ENCODE measurements at regions not wholly inside any gene's neighbourhood (a gene's known extent, or its start where the extent isn't known, plus 50 kb on each side); places are given as distances from the start of the nearest gene placed in this dataset.
A peak's percentile ranks its signal among the peaks of the same experiment; 100 is the strongest.
"Not testable (repeated sequence)": the region's sequence is repeated elsewhere in the genome, so short reads cannot be mapped to it uniquely, and the experiment has no call there.

DNA sequence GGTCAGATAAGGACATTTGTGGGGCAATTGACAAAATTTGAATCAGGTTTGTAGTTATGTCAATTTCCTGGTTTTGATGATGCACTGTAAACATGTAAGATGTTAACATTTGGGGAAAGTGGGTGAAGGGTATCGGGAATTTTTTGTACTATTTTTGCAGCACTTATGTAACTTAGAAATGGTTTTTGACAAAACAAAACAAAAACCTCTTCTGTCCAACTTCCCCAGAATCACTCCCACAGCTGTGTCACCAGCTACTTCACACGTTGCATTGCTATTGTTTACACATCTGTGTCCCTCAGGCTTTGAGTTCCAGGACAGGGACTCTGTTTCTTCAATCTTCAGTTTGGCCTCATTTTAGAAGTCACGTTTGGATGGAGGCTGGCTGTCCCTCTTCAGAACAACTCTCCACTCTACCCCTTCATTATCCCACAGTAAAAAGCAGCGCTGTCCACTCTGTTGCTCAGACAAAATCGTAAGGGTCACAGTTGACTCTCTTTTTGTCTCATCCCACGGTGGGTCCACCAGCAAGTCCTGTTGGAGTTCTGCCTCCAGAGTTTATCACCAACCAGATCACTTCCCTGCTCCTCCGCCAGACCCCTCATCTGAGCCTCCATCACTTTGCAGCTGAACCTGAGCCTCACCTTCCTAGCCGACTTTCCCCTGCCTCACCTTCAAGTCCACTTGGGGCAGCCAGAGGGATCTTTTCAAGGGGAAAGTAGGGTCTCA is 63.2 kb downstream of the NENF start:
- no peak for DNase-seq (ENCODE audit: low read depth)

DNA sequence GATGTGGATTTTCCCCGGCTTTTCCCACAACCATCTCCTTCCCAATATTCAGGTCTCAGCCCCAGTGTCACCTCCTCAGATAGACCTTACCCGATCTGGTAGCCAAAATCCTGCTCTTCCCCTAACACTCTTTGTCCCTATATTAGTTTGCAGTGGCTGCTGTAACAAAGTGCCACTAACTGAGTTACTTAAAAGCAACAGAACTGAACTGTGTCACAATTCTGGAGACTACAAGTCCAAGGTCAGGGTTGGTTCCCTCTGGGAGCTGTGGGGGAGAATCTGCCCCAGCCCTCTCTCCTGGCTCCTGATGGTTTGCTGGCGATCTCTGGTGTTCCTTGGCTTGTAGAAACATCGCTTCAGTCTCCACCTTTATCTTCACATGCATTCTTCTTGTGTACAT is 64.0 kb downstream of the NENF start:
- no peak for DNase-seq (ENCODE audit: low read depth)

DNA sequence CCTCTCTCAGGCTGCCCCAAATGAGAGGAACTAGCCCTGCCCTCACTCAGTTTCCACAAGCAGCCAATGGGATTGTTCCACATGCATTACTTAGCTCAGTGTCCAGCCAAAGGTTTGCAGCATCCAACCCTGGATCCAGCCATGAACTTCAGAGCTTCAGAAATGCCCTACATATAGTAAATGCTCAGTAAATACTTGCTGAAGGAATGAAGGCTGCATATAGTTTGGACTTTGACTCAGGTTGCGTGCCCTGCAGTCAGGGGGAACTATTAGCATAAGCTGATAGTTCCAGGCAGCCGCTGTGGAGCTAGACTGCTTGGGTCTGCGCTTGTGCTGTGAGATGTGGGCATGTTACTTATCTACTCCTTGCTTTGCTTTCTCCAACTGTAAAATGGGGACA is 64.8 kb downstream of the NENF start:
- DNase-seq (ENCODE audit: low read depth): no peak

DNA sequence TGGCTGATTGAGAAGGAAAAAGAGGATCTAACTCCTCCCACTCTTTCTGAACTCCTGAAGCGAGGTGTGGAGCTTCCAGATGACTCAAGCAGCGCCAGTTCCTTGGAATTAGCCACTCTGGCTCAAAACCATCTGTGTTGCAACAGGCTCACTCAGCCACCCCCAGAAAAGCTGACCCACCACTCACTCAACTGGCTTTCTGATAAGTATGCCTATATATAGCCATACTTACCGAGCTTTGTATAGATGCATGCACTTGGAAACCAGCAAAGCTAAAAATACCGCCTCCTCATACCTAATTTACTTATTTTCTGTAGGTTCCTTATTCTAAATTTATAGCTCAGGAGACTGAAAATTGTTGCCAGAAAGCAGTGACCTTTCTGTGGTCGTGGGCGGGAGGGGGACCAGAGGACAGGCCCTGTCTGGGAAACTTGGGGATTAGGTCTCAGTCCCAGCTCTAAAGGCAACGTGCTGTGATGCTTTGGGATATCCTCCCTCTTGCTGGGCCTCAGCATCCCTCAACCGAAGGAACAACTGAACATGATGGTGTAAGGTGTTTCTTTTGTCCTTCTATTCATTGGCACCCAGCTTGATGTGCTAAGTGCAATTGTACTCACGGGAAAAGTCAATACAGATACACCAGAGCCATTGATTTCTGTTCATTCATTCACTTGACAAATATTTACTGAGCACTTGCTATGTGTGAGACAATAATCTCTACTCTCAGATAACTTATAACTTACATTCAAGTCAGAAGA is 65.7 kb downstream of the NENF start:
- DNase-seq (ENCODE audit: low read depth): no peak

DNA sequence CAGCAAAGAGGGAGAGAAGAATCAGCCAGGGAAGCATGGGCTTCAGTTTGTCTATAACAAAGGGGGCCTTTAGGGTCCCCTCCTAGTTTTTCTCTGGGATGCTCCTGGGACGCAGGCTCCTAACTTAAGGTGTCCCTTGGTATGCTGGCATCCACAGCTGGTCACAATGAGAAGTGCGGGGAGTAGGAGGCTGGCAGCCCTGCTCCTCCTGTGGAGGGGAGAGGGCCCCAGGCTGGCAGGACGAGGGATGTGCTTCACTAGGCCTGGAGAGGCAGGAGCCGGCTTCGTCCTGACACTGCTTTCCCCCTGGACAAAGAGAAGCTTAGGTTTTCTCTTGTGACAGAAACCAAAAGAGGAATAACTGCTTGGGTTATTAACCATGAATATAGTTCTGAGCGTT is 67.6 kb downstream of the NENF start:
- no peak for DNase-seq (ENCODE audit: low read depth)

DNA sequence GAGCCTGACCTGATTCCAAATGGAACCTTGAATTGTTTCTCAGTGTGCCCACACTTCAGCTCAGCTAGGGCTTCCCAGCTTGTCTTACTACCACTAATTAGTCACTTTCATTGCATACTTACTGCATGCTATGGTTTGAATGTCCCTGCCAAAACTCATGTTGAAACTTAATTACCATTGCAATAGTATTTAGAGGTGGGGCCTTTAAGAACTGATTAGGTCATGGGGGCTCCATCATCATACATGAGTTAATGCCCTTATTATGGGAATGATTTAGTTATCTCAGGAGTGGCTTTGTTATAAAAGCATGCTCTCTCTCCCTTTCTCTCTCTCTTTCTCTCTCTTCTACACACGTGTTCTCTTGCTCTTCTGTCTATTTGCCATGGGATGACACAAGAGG is 68.3 kb downstream of the NENF start:
- DNase-seq (ENCODE audit: low read depth): no peak

DNA sequence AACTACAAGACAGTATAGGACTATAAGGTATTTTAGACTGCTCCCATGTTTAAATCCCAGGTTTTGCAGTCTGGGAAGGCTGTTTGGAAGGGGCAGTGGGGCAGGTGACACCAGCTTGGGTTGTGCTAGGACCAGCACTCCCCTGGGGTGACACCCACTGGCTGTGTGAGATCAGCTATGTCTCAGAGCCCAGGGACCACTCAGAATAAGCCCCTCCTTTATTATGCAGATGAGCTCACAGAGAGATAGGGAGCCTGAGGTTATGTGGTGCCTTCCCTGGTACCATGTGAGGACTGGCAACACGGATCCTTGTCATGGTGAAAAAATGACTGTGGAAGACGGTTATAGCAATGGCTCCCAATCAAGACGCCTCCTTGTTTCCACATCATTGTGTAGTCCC is 71.0 kb downstream of the NENF start:
- DNase-seq (ENCODE audit: low read depth): no peak

DNA sequence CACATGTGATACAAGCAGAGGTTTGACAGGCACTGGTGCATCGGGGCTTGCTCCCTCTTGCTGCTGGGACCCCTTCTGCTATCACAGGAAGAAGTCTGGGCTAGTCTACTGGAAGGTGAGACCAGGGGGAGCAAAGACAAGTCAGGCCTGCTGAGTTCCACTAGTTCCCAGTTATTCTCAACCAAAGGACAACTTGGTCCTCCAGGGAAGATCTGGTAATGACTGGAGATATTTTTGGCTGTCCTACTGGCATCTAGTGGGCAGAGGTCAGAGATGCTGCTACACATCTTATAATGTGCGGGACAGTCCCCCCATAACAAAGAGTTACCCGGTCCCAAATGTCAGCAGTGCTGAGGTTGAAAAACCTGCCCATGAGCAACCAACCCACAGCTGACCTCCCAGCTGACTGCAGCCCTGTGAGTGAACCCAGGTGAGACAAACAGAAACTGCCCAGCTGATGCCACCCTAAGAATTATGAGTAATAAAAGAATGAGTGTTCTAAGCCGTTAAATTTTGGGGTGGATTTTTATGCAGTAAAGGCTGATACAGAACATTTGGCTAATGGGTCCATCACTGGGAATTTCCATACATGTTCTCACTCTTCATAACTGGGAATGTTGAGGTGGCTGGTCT is 71.6 kb downstream of the NENF start:
- DNase-seq (ENCODE audit: low read depth): no peak

DNA sequence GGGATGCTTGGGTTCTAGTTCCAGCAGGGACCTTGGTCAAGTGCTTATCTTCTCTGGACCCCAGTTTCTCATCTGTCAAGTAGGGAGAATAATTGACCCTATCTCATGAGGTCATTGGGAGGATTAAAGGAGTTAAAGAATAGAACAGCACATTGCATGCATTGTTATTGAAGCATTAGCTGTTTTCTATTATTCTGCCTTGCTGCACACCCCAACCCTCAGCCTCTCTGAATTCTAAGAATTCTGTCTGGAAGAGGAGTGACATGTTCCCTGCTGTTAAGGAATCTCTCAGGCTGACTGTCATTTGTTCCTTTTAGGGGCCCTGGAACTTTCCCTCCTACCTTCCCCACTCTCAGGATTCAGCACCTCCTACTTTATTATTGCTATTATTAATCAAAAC is 73.9 kb downstream of the NENF start:
- DNase-seq (ENCODE audit: low read depth): no peak

DNA sequence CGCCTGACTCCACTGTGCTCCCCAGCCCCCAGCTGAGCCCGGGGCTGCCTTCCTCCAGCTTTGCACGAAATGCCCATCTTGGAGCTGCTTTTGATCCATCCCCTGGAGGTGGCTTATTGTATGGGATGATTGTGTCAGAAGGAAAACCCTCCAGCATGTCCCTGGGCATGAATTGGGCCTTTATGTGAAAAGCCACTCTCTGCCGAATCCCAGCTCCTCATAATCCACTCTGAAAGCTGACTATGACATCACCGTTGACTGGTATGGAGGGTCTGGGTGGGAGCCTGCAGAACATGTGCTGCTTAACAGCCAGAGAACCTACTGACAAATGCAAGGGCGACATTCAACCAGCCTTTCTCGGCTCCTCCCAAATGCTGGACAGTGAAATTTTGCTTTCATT is 74.6 kb downstream of the NENF start:
- no peak for DNase-seq (ENCODE audit: low read depth)

DNA sequence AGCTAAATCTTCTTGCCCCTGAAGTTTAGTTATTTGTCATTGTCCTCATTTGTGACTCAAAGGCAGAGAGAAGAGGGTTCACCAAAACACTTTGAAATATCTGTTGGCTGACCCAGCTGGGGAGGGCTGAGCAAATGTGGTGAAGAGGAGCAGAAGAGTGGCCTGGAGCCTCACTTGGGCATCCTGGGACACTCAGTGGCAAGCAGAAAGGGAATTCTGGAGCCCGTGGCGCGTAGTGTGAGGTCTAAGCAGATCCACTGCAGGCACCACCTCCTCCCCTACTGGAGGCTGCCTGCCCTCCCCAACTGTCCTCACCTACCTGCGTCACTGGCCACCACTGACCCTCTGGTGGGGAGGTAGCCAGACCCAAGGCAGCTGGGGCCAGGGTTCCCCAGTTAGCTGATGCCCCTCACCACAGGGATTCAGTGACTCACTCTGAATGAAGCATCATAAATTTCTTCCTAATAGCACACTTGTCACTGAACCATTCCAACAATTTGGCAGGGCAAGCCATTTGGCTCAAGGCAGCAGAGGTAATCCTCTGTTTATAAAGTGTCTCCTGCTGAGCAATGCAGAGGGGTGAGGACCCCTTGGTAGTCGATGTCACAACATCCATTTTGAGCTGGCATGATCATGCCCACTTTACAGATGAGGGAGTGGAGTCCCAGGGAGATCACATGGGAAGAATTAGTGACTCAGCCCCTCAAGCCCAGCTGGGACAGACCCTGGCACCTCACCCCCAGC is 80.3 kb downstream of the NENF start:
- DNase-seq (ENCODE audit: low read depth): peak; percentile 20

DNA sequence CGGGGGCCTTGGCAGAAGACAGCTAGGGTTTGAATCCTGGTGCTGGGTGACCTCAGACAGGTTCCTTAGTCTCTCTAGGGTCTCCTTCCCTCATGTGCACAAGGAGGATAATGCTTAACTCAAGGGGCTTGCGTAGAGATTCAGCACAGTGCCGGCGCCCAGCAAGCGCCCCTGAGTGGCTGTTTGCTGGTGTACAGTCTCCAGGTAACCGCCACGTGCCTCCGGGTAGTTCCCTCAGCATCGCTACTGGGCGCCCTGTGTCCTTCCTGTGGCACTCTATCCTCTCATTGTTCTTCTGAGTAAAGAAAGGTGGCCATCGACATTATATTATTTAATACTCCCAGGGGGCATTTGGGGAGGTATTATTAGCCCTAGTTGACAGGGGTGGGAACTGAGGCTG is 80.9 kb downstream of the NENF start:
- DNase-seq (ENCODE audit: low read depth): no peak

DNA sequence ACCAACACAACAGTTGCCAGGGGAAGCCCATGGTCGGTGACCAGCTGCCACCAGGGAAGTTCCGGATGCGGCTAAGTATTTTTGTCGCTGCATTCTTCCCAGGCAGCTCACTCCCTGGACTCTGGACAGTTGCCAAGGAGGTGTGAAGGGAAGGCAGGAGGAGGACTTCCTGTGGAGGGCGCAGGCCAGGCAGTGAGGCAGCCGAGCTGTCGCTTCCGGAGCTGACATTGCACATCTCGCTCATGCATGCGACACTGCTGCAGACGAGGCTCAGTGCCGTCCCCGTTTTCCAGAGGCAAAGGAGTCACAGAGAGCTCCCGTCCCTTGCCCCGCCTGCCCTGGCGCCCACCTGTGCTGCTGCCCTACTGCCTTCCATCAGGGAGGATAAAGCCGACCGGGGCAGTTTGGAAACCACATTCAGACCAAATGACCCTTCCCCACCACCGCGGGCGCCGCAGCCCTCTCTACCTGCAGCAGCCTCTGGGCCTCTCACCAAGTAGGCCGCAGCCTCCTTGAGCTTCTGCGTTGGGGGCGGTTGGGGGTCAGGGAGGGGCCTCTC is 81.4 kb downstream of the NENF start:
- DNase-seq (ENCODE audit: low read depth): no peak

DNA sequence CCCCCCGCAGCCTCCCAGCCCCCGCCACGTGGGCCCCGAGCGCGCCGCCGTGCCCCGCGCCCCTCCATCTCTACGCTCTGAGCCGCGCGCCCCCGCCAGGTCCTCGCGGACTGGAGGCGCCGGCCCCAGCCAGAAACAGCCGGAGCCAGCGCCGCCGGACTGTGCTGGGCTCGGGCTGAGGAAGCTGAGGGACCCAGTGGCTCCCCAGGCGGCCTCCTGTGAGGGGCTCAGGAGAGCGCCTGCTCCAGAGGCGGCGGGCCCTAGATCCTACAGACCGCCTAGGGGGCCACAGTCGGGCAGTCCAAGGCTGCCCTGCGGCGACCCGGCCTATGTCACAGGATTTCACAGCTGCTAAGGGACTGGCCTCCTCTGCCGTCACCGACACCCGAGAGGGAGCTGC is 82.1 kb downstream of the NENF start:
- DNase-seq (ENCODE audit: low read depth): no peak

DNA sequence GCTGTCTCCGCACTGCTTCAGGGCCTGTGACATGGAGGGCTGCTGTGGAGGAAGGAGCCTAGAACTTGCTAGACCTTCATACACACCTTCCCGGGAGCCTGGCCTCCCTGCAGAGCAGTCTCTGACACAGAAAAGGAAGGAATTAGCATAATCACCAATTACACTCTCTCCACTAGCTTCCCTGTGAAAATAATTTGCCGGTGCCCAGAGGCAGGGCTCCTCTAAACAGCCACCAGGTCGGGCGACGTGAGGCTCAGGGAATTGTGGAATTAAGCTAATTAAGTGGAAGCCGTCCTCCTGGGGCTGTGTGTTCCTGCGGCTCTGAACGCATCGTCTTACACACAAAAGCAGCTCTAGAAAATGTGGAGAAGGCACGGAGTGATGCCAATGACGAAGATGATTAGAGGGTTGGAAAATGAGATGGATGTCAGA is 82.6 kb downstream of the NENF start:
- DNase-seq (ENCODE audit: low read depth): no peak

DNA sequence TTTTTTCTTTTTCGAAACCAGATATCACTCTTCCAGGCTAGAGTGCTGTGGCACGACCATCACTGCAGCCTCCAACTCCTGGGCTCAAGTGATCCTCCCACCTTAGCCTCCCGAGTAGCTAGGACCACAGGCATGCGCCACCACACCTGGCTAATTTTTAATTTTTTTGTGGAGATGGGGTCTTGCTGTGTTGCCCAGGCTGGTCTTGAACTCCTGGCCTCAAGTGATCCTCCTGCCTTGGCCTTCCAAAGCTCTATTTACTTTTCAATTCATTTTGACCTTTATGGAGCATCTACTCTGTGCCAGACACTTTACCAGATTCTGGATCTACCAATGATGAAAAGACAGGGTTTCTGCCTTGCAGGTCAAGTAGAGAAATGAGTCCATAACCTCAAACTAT is 83.3 kb downstream of the NENF start:
- not testable (repeated sequence) for DNase-seq (ENCODE audit: low read depth)

DNA sequence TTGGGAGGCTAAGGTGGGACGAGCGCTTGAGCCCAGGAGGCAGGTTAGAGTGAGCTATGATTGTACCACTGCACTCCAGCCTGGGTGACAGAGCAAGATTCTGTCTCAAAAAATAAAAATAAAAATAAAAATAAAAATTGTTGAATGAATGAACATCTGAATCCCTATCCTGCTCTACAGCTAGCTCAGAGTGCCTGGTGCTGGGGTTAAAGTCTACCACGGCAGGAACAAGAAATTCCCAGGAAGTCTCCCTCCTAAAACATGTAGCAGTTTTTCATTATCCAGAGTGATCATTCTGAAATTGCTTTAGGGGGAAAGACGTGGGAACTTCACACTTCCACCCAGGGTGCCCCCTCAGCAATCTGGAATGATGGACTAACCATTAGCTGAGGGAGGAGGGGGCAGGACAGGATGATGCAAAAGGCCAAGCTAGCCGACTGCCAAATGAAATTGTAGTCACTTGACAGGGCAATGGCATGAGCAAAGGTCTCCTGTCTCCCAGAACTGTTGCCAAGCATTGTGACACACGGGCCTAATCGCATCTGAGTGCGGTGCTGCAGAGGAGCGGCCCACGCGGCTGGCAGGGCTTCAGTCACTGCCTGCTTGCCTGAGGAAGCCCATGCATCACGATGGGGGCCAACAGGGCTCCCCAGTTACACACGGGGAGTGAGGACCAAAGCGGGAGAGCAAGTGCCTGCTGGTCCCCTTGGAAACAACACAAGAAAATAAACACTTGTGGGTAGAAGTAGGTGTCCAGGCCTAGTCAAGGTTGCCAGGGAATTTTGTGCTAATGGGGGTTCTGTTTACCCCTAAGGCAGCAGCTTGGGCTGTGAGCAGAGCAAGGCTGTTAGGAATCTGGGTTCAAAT is 85.7 kb downstream of the NENF start:
- DNase-seq (ENCODE audit: low read depth): no peak

DNA sequence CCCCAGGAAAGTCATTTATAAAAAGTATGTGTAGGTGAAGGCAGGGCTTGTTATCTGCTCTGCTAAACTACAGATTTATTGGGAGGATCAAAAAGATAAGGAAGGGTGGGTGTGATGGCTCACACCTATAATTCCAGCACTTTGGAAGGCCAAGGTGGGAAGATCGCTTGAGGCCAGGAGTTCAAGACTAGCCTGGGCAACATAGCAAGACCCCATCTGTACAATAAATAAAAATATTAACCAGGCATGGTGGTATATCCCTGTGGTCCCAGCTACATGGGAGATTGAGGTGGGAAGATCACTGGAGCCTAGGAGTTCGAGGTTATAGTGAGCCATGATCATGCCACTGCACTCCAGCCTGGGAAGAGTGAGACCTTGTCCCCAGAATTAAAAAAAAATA is 86.4 kb downstream of the NENF start:
- DNase-seq (ENCODE audit: low read depth): no peak

DNA sequence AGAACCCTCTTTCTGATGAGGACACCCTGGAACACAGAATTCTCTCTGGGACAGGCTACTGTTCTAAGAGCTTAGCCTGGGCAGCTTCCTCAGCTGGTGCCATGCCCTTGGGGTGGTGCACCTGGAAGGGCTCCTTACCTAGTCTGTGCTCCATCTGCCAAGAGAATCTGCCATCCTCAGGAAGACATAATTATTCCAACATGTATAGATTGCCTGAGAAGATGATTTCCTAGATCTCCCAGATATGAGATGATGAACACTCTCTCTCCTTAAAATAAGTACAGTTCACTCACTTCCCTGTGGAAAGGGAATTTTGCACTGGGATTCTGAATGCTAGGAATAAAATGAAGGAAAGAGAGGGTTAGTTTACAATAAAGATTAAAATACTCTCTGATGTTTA is 87.6 kb downstream of the NENF start:
- no peak for DNase-seq (ENCODE audit: low read depth)

DNA sequence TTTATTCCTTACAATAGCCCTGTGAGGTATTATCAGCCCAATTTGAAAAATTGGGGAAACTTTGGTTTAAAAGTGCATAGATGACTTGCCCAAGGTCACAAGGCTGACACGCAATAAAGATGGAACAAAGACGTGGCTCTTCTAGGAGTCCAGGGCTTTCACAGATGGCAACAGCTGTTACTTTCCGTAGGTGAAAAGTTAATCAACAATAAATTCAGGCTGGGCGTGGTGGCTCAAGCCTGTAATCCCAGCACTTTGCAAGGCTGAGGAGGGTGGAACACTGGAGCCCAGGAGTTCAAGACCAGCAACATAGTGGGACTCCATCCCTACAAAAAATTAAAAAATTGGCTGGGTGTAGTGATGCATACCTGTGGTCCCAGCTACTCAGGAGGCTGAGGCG is 87.8 kb upstream of the ATF3 start:
- DNase-seq (ENCODE audit: low read depth): no peak

DNA sequence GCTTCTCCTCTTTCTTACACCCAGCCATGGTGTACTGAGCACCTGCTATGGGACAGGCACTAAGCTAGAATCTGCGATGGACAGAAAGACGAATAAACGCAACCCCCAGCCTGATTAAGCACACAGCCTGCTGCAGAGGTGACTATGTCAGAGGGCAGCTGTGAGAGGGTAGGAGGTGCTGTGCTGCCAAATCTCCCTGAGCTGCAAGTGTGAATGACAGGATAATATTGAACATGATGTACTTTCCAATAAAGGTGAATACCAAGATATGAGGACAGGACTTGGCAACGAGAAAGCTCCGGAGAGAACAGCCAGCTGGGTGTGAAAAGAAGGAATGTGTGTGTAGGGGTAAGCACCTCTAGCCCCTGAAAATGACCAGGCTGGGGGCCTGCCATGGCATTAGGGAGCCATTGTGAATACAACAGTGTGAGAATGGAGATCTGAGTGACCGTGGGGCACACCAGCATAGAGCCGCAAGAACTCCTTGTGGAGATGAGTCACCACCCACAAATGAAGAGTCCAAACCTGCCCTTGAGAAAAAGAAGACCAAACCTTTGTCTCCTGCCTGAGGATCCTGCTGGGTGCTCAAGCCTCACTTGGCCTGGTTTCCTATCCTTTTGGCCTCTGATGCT is 83.0 kb upstream of the ATF3 start:
- DNase-seq (ENCODE audit: low read depth): no peak

All from HS-5 (cell line).